Stomach (tissue), 8 donors: ENCODE measurements at regions not wholly inside any gene's neighbourhood (a gene's known extent, or its start where the extent isn't known, plus 50 kb on each side); places are given as distances from the start of the nearest gene placed in this dataset.

ENCODE experiments used
- DNase-seq, 2 donors: peaks; one replicate each; pipeline versions ENCODE4 v3.0.0 to v3.0.0-alpha.2; 2013 to 2019
- H3K27ac ChIP-seq, 5 donors: fragments of 200-600 bp in 4 of 5; sonication (generic) in 4 of 5; one replicate each; pipeline ENCODE4 v1.5.1; 2013 to 2019; ENCODE audit warnings: mild to moderate bottlenecking in 1 of 5, moderate library complexity in 1 of 5
- H3K27me3 ChIP-seq, 3 donors: fragments of 200-600 bp; sonication (generic); one replicate each; pipeline ENCODE4 v1.5.1; 2017 to 2019; ENCODE audit warnings: mixed run types in 1 of 3
- H3K36me3 ChIP-seq, 4 donors: fragments of 200-600 bp; sonication (generic); 1 replicate in 3 of 4; 2 replicates in 1 of 4; pipeline ENCODE4 v1.5.1; 2016 to 2019
- H3K4me1 ChIP-seq, 4 donors: fragments of 200-600 bp; sonication (generic); one replicate each; pipeline ENCODE4 v1.5.1; 2016 to 2019
- H3K4me3 ChIP-seq, 4 donors: fragments of 200-600 bp; sonication (generic) in 3 of 4; one replicate each; pipeline ENCODE4 v1.5.1; 2016 to 2019; ENCODE audit warnings: mild to moderate bottlenecking in 1 of 4
- H3K9me3 ChIP-seq, 4 donors: fragments of 200-600 bp; sonication (generic); one replicate each; pipeline ENCODE4 v1.5.1; 2016 to 2019
- CTCF ChIP-seq, 7 experiments: fragments of 450-650 bp in 4 of 7; fragments of 200-600 bp in 3 of 7; sonication (generic) in 3 of 7; IDR thresholded peaks; one replicate each; pipeline ENCODE4 v1.5.1; 2016 to 2019; ENCODE audit warnings: antibody characterized with exemption in 7 of 7, control low read depth in 2 of 7, mild to moderate bottlenecking in 1 of 7
- EP300 ChIP-seq: sonication (generic); formaldehyde crosslinking; IDR thresholded peaks from one replicate; pipeline ENCODE4 v1.6.1; 2017; ENCODE audit warnings: antibody characterized with exemption
- POLR2A ChIP-seq, 4 donors: fragments of 450-650 bp; IDR thresholded peaks; one replicate each; pipeline ENCODE4 v1.6.1; 2016; ENCODE audit warnings: antibody characterized with exemption in 4 of 4, control low read depth in 2 of 4, mild to moderate bottlenecking in 1 of 4, moderate library complexity in 1 of 4
- POLR2AphosphoS5 ChIP-seq, 3 donors: sonication (generic); formaldehyde crosslinking; IDR thresholded peaks; one replicate each; pipeline ENCODE4 v1.6.1; 2016; ENCODE audit warnings: antibody characterized with exemption in 3 of 3
- WGBS, 5 donors: extraction: QIAGEN DNeasy Blood & Tissue Kit in 3 of 5; methylation state at CpG; one replicate each; pipeline versions ENCODE4 v1.1.5 to v1.1.7; 2013 to 2018; 5-methylcytosine and 5-hydroxymethylcytosine counted together
- intact Hi-C: fragments of 100-400 bp; cut with DNase I; formaldehyde crosslinking; loops from one replicate; pipeline ENCODE4 v1.15.1; 2023; ENCODE audit warnings: low total_unique reads
- donor health status: healthy with polysubstance abuse.
- donor health status: Bipolar disorder and iron deficiency.
- donor health status: healthy.

GRCh38 chrX:42602136-42602535 lies 175.8 kb downstream of the PPP1R2C start:
- intact Hi-C loops: no loop called here
- WGBS, 5 donors: 76 to 88% (median 83%) methylated on average over 3 of the region's 3 CpGs
- no peak for TF ChIP-seq POLR2A (IDR thresholded peaks at IDR 0.05)
- TF ChIP-seq EP300: no peak
- TF ChIP-seq CTCF (IDR thresholded peaks at IDR 0.05): no peak
- no peak for TF ChIP-seq POLR2AphosphoS5 (IDR thresholded peaks at IDR 0.05)

GRCh38 chrX:42597481-42597880 lies 180.5 kb downstream of the PPP1R2C start:
- no peaks in the 10 kb centered on the region for H3K4me1 ChIP-seq
- intact Hi-C loops: no loop called here
- H3K27me3 ChIP-seq: no peaks in the 10 kb centered on the region
- whole genome bisulfite sequencing, 5 donors: 81 to 92% (median 86%) methylated on average over 4 of the region's 4 CpGs
- no peak overlapping the region for H3K27ac ChIP-seq
- TF ChIP-seq EP300: no peak
- TF ChIP-seq CTCF (IDR thresholded peaks at IDR 0.05): no peak
- no peak for TF ChIP-seq POLR2AphosphoS5 (IDR thresholded peaks at IDR 0.05)
- DNase-seq: no peak
- H3K4me3 ChIP-seq: no peak overlapping the region
- peaks cover 0 to 6% (median 0%) of the 10 kb centered on the region in 4 donors for H3K9me3 ChIP-seq
- H3K36me3 ChIP-seq: no peaks in the 10 kb centered on the region

More at GRCh38 chrX:42602136-42602535, 175.8 kb downstream of the PPP1R2C start:
- no peaks in the 10 kb centered on the region for H3K9me3 ChIP-seq
- H3K4me3 ChIP-seq: no peak overlapping the region
- no peaks in the 10 kb centered on the region for H3K36me3 ChIP-seq
- DNase-seq: no peak
- no peak overlapping the region for H3K27ac ChIP-seq
- no peaks in the 10 kb centered on the region for H3K4me1 ChIP-seq
- no peaks in the 10 kb centered on the region for H3K27me3 ChIP-seq

- WGBS, 5 donors: 30 to 55% (median 36%) methylated on average over 2 of the region's 2 CpGs
- no peak for TF ChIP-seq CTCF (IDR thresholded peaks at IDR 0.05)
- TF ChIP-seq POLR2AphosphoS5 (IDR thresholded peaks at IDR 0.05): no peak
- TF ChIP-seq EP300: no peak
- TF ChIP-seq POLR2A (IDR thresholded peaks at IDR 0.05): no peak
- intact Hi-C loops: no loop called here
Measured at GRCh38 chrX:42585842-42586621, 191.9 kb downstream of the PPP1R2C start.

GRCh38 chrX:42577936-42578470 lies 200.0 kb downstream of the PPP1R2C start:
- no peak overlapping the region for H3K4me3 ChIP-seq
- no peaks in the 10 kb centered on the region for H3K9me3 ChIP-seq
- H3K36me3 ChIP-seq: no peaks in the 10 kb centered on the region
- peak in 1 of 2 donors; percentile 23 for DNase-seq
- no peaks in the 10 kb centered on the region for H3K27me3 ChIP-seq
- no peak for TF ChIP-seq POLR2A (IDR thresholded peaks at IDR 0.05)
- no peak for TF ChIP-seq CTCF (IDR thresholded peaks at IDR 0.05)
- TF ChIP-seq EP300: no peak
- no peak for TF ChIP-seq POLR2AphosphoS5 (IDR thresholded peaks at IDR 0.05)
- 53 to 69% (median 59%) methylated on average over 3 of the region's 3 CpGs for WGBS, 5 donors
- H3K27ac ChIP-seq: no peak overlapping the region
- intact Hi-C loops: no loop called here
- H3K4me1 ChIP-seq: no peaks in the 10 kb centered on the region

More at GRCh38 chrX:42585842-42586621, 191.9 kb downstream of the PPP1R2C start:
- no peak for DNase-seq
- Histone ChIP-seq H3K27me3 (no peaks in the 10 kb centered on the region), H3K36me3 (no peaks in the 10 kb centered on the region), H3K4me3 (no peak overlapping the region), H3K9me3 (peaks cover 0 to 6% (median 2%) of the 10 kb centered on the region in 4 donors), H3K27ac (no peak overlapping the region), H3K4me1 (no peaks in the 10 kb centered on the region)
